Caco-2 (cell line): ENCODE measurements at regions not wholly inside any gene's neighbourhood (a gene's known extent, or its start where the extent isn't known, plus 50 kb on each side); places are given as distances from the start of the nearest gene placed in this dataset.

ENCODE experiments used
- BruUV-seq: library from RNA; stranded (reverse); fragments of 400-500 nt; replicated peaks from 2 replicates; lab custom pipeline; 2021; lab: Mats Ljungman, UMichigan
- CTCF ChIA-PET: fragments of 300-600 bp; sonication (Branson Sonifier 250); formaldehyde crosslinking; loops from one replicate; lab custom pipeline; 2022; ENCODE audit warnings: antibody characterized with exemption; lab: Charles Lee
- POLR2A ChIA-PET: fragments of 300-600 bp; sonication (Branson Sonifier 250); formaldehyde crosslinking; loops from one replicate; lab custom pipeline; 2022; ENCODE audit warnings: antibody characterized with exemption; lab: Charles Lee
- DNase-seq, 2 experiments: peaks; one replicate each; pipeline versions ENCODE4 v3.0.0 to v3.0.0-alpha.2; 2020 to 2022
- H3K27me3 ChIP-seq: replicated peaks from 2 replicates; pipeline ENCODE4 v1.6.0; 2011; ENCODE audit warnings: low read length; ENCODE audit not compliant: control insufficient read depth, insufficient read depth
- H3K36me3 ChIP-seq: 2 replicates; pipeline ENCODE4 v1.5.1; 2011; ENCODE audit warnings: low read length; ENCODE audit not compliant: control insufficient read depth, insufficient read depth
- H3K4me1 ChIP-seq: fragments of 250-450 bp; sonication (Bioruptor Pico); 2 replicates; pipeline ENCODE4 v1.5.1; 2020; ENCODE audit warnings: mild to moderate bottlenecking
- H3K4me3 ChIP-seq: 2 replicates; pipeline ENCODE4 v1.5.1; 2011; ENCODE audit warnings: low read depth, mild to moderate bottlenecking, control low read depth, low read length
- H3K9me3 ChIP-seq: fragments of 250-450 bp; sonication (Bioruptor Pico); 2 replicates; pipeline ENCODE4 v1.5.1; 2020; ENCODE audit warnings: mild to moderate bottlenecking, moderate library complexity
- H3K27ac Mint-ChIP-seq: one replicate; pipeline ENCODE4 v1.8.0; 2022; ENCODE audit warnings: mixed read lengths; ENCODE audit not compliant: unreplicated experiment
- H3K27me3 Mint-ChIP-seq: one replicate; pipeline ENCODE4 v1.8.0; 2022; ENCODE audit warnings: mixed read lengths; ENCODE audit not compliant: insufficient read depth, unreplicated experiment
- H3K36me3 Mint-ChIP-seq: one replicate; pipeline ENCODE4 v1.8.0; 2022; ENCODE audit warnings: mild to moderate bottlenecking, mixed read lengths; ENCODE audit not compliant: insufficient read depth, unreplicated experiment
- H3K4me1 Mint-ChIP-seq: one replicate; pipeline ENCODE4 v1.8.0; 2022; ENCODE audit warnings: low read depth, mixed read lengths; ENCODE audit not compliant: unreplicated experiment
- H3K4me3 Mint-ChIP-seq: one replicate; pipeline ENCODE4 v1.8.0; 2022; ENCODE audit warnings: mild to moderate bottlenecking, moderate library complexity, mixed read lengths; ENCODE audit not compliant: unreplicated experiment
- H3K9me3 Mint-ChIP-seq: one replicate; pipeline ENCODE4 v1.8.0; 2022; ENCODE audit warnings: mixed read lengths; ENCODE audit not compliant: unreplicated experiment
- intact Hi-C: fragments of 100-400 bp; cut with micrococcal nuclease; formaldehyde crosslinking; loops from one replicate; pipeline ENCODE4 v1.10.0; 2022; ENCODE audit not compliant: unreplicated experiment
- TF ChIP-seq, protein P1 (sequence below), 2 experiments: fragments of 200-600 bp in 1 of 2; IDR thresholded peaks; 1 replicate in 1 of 2; 2 replicates in 1 of 2; pipeline versions ENCODE4 v1.5.1 to v1.8.0; 2011 to 2022; ENCODE audit warnings: antibody characterized with exemption in 1 of 2, control low read depth in 1 of 2, inconsistent platforms in 1 of 2, low read depth in 1 of 2, low read length in 1 of 2, mild to moderate bottlenecking in 1 of 2, moderate library complexity in 1 of 2; ENCODE audit not compliant: insufficient read depth in 1 of 2, severe bottlenecking in 1 of 2, unreplicated experiment in 1 of 2

DNA sequence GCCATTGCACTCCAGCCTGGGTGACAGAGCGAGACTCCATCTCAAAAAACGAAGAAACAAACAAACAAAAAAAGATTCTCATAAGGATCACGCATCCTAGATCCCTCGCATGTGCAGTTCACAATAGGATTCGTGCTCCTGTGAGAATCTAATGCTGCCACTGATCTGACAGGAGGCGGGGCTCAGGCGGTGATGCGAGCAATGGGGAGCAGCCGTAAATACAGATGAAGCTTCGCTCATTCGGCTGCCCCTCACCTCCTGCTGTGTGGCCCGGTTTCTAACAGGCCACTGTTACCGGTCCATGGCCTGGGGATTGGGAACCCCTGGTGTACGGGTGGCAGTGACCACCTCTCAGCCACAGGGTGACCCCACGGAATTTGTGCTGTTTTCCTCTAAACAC is 98.2 kb upstream of the MRI1 start:
- TF ChIP-seq, protein P1, sequence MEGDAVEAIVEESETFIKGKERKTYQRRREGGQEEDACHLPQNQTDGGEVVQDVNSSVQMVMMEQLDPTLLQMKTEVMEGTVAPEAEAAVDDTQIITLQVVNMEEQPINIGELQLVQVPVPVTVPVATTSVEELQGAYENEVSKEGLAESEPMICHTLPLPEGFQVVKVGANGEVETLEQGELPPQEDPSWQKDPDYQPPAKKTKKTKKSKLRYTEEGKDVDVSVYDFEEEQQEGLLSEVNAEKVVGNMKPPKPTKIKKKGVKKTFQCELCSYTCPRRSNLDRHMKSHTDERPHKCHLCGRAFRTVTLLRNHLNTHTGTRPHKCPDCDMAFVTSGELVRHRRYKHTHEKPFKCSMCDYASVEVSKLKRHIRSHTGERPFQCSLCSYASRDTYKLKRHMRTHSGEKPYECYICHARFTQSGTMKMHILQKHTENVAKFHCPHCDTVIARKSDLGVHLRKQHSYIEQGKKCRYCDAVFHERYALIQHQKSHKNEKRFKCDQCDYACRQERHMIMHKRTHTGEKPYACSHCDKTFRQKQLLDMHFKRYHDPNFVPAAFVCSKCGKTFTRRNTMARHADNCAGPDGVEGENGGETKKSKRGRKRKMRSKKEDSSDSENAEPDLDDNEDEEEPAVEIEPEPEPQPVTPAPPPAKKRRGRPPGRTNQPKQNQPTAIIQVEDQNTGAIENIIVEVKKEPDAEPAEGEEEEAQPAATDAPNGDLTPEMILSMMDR (IDR thresholded peaks at IDR 0.05; ENCODE audit: insufficient read depth in 1 of 2, low read depth in 1 of 2, low read length in 1 of 2, severe bottlenecking in 1 of 2, unreplicated experiment in 1 of 2) = no peak
- CTCF ChIA-PET = no interaction called here
- no peaks in the 10 kb centered on the region for H3K27me3 Mint-ChIP-seq
- no peaks in the 10 kb centered on the region for H3K4me1 Mint-ChIP-seq
- intact Hi-C loops = no loop called here
- Histone ChIP-seq H3K27me3 (no peaks in the 10 kb centered on the region), H3K36me3 (no peaks in the 10 kb centered on the region), H3K4me1 (no peaks in the 10 kb centered on the region), H3K9me3 (no peaks in the 10 kb centered on the region), H3K4me3 (no peak overlapping the region)
- H3K9me3 Mint-ChIP-seq = no peaks in the 10 kb centered on the region
- no peaks in the 10 kb centered on the region for H3K36me3 Mint-ChIP-seq
- no TSS peak for BruUV-seq
- no peak overlapping the region for H3K27ac Mint-ChIP-seq
- POLR2A ChIA-PET = no interaction called here
- H3K4me3 Mint-ChIP-seq = no peak overlapping the region
- DNase-seq = no peak

DNA sequence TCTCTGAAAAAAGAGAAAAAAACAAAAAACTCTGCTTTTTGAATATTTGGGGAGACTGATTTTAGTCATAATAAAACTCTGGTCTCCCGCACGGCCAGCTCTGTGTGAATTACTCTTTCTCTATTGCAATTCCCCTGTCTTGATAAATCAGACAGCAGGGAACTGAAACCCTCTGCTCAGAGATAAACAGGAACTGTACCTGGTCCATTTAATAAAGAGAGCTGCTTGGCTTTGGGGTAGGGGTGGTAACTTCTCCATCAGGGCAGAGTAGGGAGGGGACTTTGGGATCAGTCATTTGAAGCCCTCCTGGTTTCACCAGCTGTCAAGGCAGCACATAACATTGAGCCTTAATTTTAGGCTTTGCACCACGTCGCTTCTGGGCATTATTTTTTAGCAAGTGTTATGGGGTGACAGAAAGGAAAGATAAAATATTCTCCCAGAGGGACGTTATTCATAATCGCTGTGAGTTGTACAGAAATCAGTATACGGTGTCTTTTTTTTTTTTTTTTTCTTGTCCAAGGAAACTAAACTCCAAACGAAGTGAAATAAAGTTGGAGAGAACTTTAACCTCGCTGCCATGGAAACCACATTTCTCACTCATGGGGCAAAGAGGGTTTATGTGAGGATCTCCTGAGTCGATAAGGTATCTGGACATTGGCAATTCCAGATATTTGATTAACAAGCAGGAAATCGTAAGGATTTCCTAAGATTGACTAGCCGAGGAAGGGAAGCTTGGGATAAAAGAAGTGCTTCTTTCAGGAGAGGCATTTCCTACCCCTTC is 99.0 kb upstream of the MRI1 start:
- Histone ChIP-seq H3K4me3 (no peak overlapping the region), H3K36me3 (no peaks in the 10 kb centered on the region), H3K9me3 (no peaks in the 10 kb centered on the region), H3K4me1 (no peaks in the 10 kb centered on the region), H3K27me3 (no peaks in the 10 kb centered on the region)
- H3K4me1 Mint-ChIP-seq = no peaks in the 10 kb centered on the region
- H3K27ac Mint-ChIP-seq = no peak overlapping the region
- ChIA-PET POLR2A (interaction anchor here (0.7 kb wide), 1 partner anchor 13 kb away, joined by 3 read pairs; no protein-coding TSS in a partner anchor), CTCF (no interaction called here)
- no peak overlapping the region for H3K4me3 Mint-ChIP-seq
- H3K36me3 Mint-ChIP-seq = no peaks in the 10 kb centered on the region
- DNase-seq = no peak
- no TSS peak for BruUV-seq
- TF ChIP-seq, protein P1 (IDR thresholded peaks at IDR 0.05; ENCODE audit: insufficient read depth in 1 of 2, low read depth in 1 of 2, low read length in 1 of 2, severe bottlenecking in 1 of 2, unreplicated experiment in 1 of 2) = no peak
- intact Hi-C loops = no loop called here
- H3K9me3 Mint-ChIP-seq = no peaks in the 10 kb centered on the region
- H3K27me3 Mint-ChIP-seq = no peaks in the 10 kb centered on the region

DNA sequence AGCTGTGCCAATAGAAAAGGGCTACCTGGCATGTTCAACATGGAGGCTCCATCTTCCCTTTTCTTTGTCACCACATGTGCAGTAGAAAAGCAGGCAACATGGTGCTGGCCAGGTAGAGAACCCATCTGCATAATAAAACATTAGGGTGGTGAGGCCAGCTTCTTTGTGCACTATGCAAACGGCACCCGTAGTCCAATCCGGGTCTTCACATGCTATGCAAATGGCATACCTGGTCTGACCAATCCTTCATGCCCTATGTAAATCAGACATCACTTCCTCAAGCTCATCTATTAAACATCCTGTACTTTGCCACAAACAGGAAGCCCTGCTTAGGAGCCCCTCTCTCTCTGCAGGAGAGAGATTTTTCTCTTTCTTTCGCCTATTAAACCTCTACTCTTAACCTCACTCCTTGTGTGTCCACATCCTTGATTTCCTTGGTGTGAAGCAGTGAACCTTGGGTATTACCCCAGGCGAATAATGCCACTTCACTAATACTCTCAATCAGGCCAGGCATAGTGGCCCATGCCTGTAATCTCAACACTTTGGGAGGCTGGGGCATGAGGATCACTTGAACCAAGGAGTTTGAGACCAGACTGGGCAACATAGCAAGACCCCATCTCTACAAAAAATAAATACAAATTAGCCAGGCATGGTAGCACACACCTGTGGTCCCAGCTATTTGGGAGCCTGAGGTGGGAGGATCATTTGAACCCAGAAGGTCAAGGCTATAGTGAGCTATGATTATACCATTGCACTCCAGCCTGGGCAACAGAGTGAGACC is 111.3 kb upstream of the MRI1 start:
- ChIA-PET POLR2A (no interaction called here), CTCF (no interaction called here)
- Histone ChIP-seq H3K4me1 (no peaks in the 10 kb centered on the region), H3K4me3 (no peak overlapping the region), H3K9me3 (no peaks in the 10 kb centered on the region), H3K27me3 (no peaks in the 10 kb centered on the region), H3K36me3 (no peaks in the 10 kb centered on the region)
- DNase-seq = no peak
- TF ChIP-seq, protein P1 (IDR thresholded peaks at IDR 0.05; ENCODE audit: insufficient read depth in 1 of 2, low read depth in 1 of 2, low read length in 1 of 2, severe bottlenecking in 1 of 2, unreplicated experiment in 1 of 2) = no peak
- no TSS peak for BruUV-seq
- intact Hi-C loops = no loop called here
- Mint-ChIP-seq H3K27ac (no peak overlapping the region), H3K36me3 (no peaks in the 10 kb centered on the region), H3K4me1 (no peaks in the 10 kb centered on the region), H3K9me3 (no peaks in the 10 kb centered on the region), H3K27me3 (no peaks in the 10 kb centered on the region), H3K4me3 (no peak overlapping the region)
